NCI-H345 treated with DMSO at 0.1 percent for 48 hours (cell line): ENCODE measurements at regions not wholly inside any gene's neighbourhood (a gene's known extent, or its start where the extent isn't known, plus 50 kb on each side); places are given as distances from the start of the nearest gene placed in this dataset.

Source experiments
- DNase-seq: peaks from one replicate; lab custom pipeline; 2025; ENCODE audit not compliant: unreplicated experiment; lab: John Stamatoyannopoulos, UW

GRCh38 chr2:19300961-19301360 is 57.5 kb downstream of the OSR1 start:
- DNase-seq = no peak

DNA sequence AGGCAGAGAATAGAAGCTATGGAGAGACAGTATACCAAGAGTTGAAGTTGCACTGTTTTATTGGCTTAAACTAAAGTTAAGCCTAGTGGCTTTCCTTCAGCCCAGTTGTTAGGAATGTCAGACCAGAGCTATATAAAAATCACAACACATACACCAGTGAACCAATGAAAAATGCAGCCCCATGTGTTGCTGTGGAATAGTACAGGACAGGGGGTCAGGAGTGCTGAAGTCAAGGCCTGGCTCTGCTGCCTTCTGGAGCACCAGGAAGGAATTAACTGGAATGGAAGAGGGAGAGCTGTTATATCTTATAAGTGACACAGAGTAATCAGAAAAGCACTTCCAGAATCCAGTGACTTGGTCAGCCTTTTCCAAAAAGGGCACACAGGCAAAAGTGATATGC is 58.9 kb downstream of the OSR1 start:
- DNase-seq = no peak

DNA sequence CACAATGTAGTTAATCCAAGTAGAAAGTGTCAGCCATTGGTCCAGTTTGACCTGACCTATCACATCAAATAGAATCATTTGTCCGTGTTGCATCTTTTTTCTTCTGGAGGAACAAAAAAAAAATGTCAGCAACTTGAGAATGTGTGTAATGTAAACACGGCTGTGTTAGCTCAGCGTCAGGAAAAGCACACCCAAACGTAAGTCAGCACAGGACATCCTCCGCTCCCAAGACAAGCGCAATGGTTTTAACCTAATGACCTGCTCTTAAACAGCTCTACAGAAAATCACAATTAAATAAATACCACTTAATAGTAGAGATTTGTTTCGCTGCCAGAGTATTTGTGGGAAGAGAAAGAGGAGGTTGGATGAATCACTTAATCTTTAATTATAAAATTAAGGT is 59.4 kb downstream of the OSR1 start:
- no peak for DNase-seq

DNA sequence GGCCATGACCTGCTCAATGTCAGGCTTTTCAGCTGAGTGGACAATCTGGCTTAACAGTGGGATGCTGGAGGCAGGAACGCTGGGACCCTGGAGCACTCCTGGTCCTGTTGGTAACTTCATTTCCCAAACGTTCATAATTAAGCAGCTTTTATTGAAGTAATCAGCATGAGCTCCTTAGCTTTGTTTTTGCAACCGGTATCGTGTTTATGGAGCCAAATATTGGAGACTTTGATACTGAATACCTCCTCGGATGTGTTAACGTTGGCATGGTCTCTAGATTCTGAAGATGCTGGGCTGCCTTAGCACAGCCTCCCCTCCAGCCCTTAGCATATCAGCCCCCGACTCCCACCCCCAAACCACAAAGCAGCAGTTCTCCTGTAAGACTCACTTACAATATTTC is 60.7 kb downstream of the OSR1 start:
- no peak for DNase-seq

DNA sequence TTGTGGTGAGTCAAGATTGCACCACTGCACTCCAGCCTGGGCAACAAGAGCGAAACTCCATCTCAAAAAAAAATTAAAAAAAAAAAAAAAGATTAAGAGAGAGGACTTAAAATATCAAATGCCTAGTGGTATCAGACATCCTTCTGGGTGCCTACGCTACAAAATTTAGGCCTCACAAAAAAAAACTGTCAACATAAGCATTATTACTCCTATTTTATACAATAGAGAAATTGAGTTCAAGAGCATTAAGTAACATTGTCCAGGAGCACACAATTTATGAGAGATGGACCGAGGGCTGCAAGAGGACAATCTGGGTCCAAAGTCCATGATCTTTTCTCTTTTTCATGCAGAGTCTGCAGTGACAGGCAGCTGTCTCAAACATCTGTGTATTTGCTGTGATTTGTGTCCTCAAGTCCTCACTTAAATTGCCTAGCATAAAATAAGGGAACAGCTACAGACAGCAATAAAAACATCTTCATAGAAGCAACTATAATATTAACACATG is 62.4 kb downstream of the OSR1 start:
- DNase-seq = no peak

- no peak for DNase-seq
Observed at GRCh38 chr2:19292007-19292406, 66.4 kb downstream of the OSR1 start.

GRCh38 chr2:19288291-19288690 is 70.1 kb downstream of the OSR1 start:
- no peak for DNase-seq

GRCh38 chr2:19287324-19287723 is 71.1 kb downstream of the OSR1 start:
- no peak for DNase-seq

- DNase-seq = no peak
Observed at GRCh38 chr2:19282305-19282704, 76.1 kb downstream of the OSR1 start.

DNA sequence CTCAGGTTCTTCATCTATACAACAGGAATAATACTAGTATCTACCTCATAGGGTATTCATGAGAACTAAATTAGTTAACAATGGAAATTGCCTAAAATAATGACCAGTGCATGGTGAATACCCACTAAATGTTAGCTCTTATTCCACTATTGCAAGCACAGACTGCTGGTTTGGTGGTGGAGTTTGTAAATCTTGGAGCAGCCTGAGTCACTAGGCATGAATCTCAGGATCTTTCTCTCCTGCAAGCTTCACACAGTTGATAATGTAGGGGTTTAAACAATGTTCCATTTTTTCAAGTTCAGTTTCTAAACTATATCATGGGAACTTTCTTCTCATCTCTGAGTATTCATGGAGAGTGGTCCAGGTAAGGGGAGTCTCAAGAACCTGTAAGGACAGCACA is 84.0 kb downstream of the OSR1 start:
- DNase-seq = no peak

DNA sequence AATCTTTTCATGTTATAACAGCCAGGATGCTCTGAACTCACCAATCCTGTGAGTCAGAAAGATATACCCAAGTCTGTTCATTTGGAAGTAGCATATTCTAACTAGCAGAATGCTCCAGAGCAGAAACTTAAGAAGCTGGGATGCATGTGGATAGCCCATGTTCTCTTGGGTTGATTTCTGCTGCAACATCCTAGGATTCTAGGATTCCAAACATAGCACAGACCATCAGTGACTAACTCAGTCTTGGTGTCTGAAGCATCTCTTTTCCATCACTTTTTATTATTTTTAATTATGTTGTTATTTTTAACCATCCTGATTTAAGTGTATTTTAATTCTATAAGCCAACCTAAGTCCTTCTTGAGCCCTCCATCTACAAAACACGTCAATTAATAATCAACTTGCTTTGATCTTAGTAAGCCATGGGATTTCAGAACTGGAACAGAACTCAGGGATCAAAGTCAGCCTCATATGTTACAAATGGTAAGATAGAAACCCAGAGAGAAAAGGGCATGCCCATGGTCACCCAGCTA is 85.4 kb downstream of the OSR1 start:
- no peak for DNase-seq

GRCh38 chr2:19272039-19272438 is 86.4 kb downstream of the OSR1 start:
- DNase-seq = no peak

DNA sequence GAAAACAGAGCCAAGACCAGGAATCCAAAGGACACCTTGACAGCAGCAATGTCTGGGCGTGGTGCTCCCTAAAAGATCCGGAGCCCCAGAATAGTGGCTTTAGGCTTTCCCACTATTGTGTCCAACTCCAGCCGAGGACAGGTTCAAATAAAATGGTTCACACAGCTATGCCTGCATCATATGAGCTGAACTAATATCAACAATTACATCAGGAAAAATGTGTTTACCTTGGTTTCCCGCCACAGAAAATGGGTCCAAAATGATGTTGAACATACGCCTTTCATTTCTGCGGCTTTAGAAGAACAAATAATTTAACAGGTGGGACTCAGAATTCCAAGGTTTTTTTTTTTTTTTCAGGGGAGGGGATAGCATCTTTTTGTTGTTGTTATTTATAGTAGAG is 93.6 kb downstream of the OSR1 start:
- no peak for DNase-seq

DNA sequence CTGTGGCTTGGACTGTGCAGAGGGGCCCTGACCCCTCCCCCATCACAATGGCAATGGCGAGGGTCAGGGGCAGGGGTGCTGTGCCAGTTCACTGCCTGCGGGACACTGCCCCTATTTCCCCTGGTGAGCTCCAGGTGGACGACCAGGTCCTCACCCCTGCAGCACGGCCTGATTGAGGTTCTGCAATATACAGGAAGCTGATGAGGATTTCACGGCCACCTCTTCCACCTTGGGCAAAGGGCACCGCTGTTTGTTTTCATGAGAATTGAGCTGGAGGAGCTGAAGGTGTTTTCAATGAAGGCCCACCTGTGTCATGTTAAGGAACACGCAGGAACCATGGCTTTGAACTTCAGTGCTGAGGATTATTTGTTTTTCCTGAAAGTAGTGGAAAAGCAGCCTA is 96.3 kb downstream of the OSR1 start:
- no peak for DNase-seq

- no peak for DNase-seq
Observed at GRCh38 chr2:19261061-19261460, 97.4 kb downstream of the OSR1 start.

DNA sequence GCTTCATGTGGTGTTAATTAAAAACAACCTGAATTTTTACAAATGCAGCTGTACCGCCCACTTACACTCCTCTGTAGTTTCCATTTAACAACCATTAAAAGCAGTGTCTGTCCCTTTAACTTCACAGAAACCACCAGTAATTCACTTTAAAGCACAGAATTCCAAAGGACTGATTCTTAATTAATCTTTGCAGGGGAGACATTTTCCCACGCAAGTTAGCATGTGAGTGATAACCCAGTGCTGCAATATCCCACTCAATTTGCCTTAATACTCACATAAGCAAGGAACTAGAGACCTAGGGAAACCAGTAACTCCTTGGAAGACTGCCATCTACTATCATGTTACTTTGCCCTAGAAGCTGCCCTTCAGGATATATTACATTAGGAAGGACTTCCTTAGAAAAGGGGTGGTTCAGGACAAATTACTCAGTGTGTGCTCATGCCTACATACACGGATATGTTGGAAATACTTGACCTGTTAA is 102.3 kb downstream of the OSR1 start:
- no peak for DNase-seq

- no peak for DNase-seq
Observed at GRCh38 chr2:19255481-19255880, 102.9 kb downstream of the OSR1 start.

- DNase-seq = no peak
Observed at GRCh38 chr2:19251554-19251953, 106.9 kb downstream of the OSR1 start.

- DNase-seq = no peak
Observed at GRCh38 chr2:19250906-19251305, 107.5 kb downstream of the OSR1 start.

GRCh38 chr2:19247186-19247585 is 111.2 kb downstream of the OSR1 start:
- no peak for DNase-seq

GRCh38 chr2:19246496-19246895 is 111.9 kb downstream of the OSR1 start:
- no peak for DNase-seq

DNA sequence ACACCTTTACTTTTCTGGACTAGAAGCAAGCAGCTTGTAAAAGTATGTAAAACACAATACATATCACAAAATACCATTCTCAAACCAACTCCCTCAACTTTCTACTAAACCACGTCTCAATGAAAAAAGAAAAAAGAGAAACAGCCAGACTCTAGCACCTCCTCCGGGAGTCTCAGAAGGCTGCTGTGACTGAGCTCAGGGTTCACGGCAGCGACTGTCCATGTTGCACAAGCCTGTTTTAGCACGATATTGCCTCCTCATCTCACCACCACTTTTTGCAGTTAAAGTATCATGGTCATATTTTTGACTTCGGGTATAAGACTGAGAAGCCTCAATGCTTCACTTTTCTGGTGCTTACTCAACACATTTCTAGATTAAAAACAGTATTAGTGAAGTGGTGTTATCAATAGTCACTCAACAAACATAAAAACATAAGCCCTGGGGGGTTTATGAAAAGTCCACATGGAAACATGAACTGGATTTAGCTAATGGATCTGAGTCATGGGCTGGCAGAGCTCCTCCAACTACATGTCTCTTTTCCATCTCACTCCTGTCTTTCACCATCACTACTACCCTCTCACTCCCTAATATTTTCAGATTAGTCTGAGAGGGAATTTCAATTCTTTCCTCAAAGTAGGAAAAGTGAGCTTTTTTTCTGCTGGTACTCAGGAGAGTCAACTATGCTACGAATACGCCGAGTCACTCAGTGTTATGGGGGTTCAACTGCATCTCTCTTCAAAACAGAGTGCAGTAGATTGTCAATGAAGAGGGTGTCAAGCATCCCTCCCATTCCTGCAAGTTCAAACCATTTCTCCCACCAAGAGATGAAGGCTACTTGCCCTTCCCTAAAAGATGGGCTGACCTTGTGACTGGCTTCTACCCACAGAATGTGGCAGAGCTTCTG is 113.7 kb downstream of the OSR1 start:
- no peak for DNase-seq
